Raji (cell line): ENCODE measurements at regions not wholly inside any gene's neighbourhood (a gene's known extent, or its start where the extent isn't known, plus 50 kb on each side); places are given as distances from the start of the nearest gene placed in this dataset.

ENCODE experiments used
- POLR2A ChIP-seq: IDR thresholded peaks from 2 replicates; pipeline ENCODE4 v1.6.1; 2011; ENCODE audit warnings: low read depth, low read length, control low read depth; ENCODE audit not compliant: insufficient read depth

DNA sequence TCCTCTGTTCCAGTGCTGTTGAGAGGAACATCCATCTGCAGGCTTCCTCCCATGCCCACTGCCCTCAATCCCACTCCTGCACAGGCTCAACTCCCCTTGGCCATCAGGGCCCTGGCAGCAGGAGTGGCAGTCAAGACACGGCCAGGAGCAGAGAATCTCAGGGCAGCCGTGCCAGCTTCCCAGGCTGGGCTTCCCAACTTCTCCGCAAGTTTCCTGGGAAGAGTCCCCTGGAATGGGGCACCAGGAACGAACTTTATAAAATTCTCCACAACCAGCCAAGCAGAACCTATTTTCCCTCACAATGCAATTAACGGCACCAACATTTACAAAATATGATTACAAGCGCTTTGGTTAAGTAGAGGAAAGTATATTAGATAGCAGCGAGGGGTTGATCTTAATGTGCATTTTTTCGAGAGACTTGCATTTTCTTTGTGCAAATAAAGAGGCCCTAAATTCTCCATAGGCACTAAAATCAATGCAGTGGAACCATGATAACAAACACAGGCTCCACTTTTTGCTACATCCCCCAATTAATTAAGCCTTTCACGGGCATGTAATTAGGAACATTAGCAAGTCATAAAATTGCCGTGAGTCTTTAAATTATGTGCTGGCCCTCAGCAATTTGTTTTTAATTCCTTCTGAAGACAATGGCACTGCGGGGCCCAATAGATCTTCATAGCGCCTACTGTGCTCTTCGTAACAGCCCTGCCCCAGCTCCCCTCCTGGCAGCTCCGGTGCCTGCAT is 99.9 kb upstream of the LHX1 start:
- no peak for TF ChIP-seq POLR2A

DNA sequence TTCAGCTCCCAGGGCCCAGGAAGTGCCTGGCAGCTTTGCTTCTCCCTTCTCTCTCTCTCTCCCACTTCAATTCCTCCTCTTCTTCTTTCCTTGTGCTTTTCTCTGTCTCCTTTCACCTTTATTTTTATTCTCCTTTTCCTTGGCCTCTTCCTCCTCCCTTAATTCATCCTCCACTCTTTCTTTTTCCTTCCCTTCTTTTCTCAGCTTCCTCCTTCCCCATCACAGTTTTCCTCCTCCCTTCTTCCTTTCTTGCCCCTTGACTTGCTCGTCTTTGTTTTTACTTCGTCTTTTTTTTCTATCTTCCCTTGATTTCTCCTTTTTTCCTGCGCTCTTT is 99.4 kb upstream of the LHX1 start:
- TF ChIP-seq POLR2A: no peak

DNA sequence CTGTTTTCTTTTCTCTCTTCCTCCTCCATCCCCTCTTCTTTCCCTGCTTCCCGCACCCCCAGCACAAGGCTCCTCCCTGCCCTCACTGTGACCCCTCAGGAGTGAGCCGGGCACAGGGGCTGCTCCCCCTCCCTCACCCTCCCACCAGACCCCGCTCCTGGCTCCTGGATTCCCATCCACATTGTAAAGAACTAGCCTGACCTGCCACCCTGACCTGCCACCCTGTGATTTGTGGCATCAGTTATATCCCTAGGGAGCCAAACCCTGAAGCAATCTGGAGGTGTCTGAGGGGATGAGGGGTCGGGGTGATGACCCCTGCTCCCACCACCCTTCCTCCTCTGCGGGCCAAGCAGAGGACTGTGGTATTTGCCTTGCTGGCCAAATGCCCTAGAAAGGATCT is 98.0 kb upstream of the LHX1 start:
- TF ChIP-seq POLR2A: no peak

- TF ChIP-seq POLR2A: no peak
Observed at GRCh38 chr17:36840796-36841195, 96.5 kb upstream of the LHX1 start.

GRCh38 chr17:36842231-36842819 is 95.0 kb upstream of the LHX1 start:
- TF ChIP-seq POLR2A: no peak

DNA sequence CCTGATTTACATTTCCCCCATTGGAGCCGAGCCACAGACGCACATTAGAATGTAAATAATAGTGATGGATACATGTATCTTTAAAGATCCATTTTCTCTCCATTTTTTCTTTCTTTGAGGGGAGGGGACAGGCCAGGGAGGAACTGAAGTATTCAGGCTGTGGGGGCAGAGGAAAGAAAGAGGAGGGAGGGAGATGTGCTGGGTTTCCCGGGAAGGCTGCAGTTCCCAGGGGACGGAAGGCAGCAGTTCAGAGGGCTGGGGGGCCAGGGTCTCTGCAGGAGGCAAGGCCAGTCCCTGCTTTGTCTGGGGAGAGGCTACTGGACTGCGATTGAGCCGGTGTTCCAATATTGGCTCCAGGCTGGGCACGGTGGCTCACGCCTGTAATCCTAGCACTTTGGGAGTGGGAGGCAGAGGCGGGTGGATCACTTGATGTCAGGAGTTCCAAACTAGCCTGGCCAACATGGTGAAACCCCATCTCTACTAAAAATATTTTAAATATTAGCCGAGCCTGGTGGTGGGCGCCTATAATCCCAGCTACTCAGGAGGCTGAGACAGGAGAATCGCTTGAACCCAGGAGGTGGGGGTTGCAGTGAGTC is 94.2 kb upstream of the LHX1 start:
- TF ChIP-seq POLR2A: no peak

GRCh38 chr17:36844013-36844412 is 93.3 kb upstream of the LHX1 start:
- no peak for TF ChIP-seq POLR2A

DNA sequence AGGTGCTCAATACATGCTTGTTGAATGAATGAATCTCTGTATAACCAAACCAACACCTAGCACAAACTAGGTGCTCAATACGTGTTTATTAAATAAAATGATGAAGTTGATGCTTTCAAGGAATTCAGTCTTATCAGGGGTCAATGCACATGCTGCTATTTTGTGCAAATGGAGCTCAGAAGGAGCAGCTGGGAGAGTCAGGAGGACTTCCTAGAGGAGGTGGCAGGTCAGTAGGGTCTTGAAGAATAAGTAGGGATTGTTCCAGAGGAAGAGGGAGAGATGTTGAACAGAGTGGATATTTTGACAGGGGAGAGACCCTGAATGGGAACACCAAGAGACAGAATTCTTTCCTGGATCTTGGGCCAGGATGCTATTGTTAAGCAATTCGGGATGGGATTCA is 92.7 kb upstream of the LHX1 start:
- no peak for TF ChIP-seq POLR2A

DNA sequence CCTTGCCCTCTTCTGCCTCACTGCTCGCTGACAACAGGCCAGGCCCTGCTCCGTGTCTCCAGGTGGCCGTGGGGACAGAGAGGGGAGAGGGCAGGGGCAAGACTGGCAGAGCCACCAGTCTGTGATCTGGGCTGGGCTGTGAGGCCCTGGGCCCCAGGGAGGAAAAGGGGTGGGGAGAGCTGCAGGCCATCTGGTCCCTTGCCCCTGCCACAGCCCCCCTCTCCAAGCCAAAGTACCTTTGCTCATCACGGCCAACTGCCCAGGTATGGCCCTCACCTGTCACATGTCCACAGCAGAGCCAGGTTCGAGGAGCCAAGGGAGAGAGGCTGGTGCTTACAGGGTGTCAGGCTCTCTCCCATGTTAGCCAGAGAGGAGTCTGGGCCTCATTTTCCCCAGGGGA is 91.4 kb upstream of the LHX1 start:
- no peak for TF ChIP-seq POLR2A

DNA sequence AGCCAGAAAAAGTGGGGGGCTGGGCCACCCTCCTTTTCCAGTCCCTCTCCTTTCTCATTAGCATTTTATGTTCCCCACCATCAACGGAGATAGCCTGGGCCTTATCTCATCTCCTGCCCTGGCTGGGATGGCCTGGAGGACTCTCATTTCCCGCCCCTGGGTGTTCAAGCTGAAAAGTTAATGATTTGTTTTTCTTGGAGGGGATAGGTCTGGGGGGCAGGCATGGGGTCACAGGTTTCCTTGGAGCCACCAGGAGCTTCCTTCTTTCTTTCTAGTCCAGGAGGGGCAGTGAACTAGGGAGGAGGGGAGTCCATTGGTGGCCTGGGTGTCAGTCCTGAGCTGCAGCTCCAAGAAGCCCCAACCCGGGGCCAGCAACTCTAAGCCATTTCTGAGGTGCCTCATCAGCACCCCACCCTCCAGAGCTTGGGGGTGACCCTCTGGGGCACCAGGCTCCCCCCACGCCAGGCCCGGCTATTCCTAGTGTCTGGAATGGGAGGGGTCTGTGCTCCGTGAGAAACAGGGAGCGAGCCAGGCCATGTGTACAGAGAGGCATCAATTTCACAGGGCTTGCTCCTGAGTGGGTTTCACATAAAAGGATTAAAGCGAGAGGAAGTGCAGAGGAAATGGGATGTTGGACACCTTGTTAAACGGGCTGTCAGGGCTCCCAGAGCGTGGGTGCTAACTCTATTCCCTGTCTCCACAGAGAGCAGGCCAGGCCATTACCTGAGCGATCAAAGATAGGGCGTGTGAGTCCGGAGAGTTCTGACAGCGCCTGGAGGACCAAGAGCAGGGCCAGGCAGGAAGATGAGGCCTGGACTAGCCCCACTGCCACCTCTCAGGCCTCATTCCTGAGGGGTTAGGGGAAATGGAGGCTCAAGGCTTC is 90.6 kb upstream of the LHX1 start:
- no peak for TF ChIP-seq POLR2A

DNA sequence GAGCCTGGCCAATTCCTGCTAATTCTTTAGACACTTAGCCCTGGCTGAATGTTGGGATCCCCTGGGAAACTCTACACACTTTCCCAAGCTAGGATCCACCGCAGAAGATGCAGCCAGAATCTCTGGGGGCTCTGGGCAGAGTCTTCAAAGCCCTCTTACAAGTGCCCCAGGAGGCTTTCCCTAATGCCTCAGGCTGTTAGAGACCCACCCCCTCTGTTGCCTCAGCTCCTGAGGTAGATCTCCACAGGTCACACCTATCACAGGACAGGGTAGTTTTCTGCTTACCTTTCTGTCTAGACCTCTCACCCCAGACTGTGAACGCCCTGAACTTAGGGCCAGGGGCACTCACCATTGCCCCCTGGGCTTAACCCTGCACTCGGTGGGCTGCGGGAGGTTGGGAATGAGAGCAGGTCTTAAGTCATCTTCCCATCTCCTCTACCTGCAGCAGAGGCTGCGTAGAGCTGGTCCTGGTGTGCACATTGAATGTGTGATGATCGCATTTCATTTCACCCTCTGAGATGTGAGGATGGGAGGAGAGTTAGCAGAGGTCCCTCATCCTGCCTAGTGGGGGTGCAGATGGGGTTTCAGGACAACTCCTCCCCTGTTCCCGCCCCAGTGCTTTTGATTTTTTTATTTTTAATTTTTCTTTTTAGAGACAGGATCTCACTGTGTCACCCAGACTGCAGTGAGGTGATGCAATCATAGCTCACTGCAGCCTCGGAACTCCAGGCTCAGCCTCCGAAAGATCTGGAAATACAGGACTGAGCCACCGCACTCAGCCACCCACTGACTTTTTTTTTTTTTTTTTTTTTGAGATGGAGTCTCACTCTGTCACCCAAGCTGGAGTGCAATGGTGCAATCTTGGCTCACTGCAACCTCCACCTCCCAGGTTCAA is 89.0 kb upstream of the LHX1 start:
- TF ChIP-seq POLR2A: no peak

- no peak for TF ChIP-seq POLR2A
Observed at GRCh38 chr17:36849871-36850348, 87.4 kb upstream of the LHX1 start.

DNA sequence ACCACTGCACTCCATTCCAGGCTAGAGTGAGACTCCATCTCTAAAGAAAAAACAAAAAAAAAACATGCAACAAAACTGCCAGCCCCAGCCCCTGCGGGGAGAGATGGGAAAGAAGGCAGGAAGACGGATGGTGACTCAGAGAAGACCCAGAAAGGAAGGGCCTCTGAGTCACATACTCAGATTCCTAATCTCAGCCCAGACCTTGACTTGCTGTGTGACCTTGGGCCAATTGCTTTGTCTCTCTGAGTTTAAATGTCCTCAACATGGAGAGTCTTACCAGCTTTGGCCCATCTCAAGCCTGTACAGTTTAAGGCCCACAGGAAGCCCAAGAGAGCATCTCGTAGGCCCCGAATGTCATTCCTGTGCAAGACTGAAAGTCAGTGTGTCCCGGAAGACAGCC is 86.5 kb upstream of the LHX1 start:
- no peak for TF ChIP-seq POLR2A

DNA sequence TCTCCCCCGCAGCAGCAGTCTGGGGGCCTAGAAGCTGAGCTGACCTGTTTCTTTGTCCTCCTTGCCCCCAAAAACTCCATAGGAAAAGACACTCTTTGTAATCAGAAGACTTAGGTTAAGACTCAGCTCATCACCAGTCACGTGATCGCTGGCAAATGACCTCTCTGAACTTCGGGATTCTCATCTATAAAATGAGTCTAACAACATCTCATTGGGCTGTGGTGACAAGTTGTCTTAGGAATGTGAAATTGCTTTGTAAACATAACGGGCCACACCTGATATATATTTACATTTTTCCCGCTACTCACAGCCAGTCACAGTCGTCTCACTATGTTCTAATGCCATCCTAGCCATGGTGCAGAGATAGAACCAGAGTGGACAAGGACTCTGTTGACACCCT is 86.0 kb upstream of the LHX1 start:
- TF ChIP-seq POLR2A: no peak

GRCh38 chr17:36854982-36855381 is 82.3 kb upstream of the LHX1 start:
- no peak for TF ChIP-seq POLR2A
